Neuronal stem cell (in vitro differentiated cells): ENCODE measurements at regions not wholly inside any gene's neighbourhood (a gene's known extent, or its start where the extent isn't known, plus 50 kb on each side); places are given as distances from the start of the nearest gene placed in this dataset.

Experiments used
- DNase-seq: peaks from one replicate; pipeline ENCODE4 v3.0.0-alpha.2; 2013; ENCODE audit warnings: low spot score
- H2AFZ ChIP-seq: one replicate; pipeline ENCODE4 v1.6.1; 2013; ENCODE audit warnings: mild to moderate bottlenecking, low read length, inconsistent platforms
- H2AK5ac ChIP-seq: 2 replicates; pipeline ENCODE4 v1.6.1; 2013; ENCODE audit warnings: low read depth, mild to moderate bottlenecking, inconsistent platforms, low read length, moderate library complexity, mixed read lengths
- H2BK120ac ChIP-seq: 2 replicates; pipeline ENCODE4 v1.6.1; 2013; ENCODE audit warnings: low read depth, mild to moderate bottlenecking, inconsistent platforms, low read length, moderate library complexity, mixed read lengths
- H2BK12ac ChIP-seq: one replicate; pipeline ENCODE4 v1.6.1; 2013; ENCODE audit warnings: low read length, inconsistent platforms
- H2BK15ac ChIP-seq: 2 replicates; pipeline ENCODE4 v1.6.1; 2013; ENCODE audit warnings: mild to moderate bottlenecking, low read length, inconsistent platforms, mixed read lengths
- H2BK5ac ChIP-seq: one replicate; pipeline ENCODE4 v1.6.1; 2013; ENCODE audit warnings: inconsistent platforms, mild to moderate bottlenecking, low read length, moderate library complexity
- H3K14ac ChIP-seq: one replicate; pipeline ENCODE4 v1.6.1; 2013; ENCODE audit warnings: low read length, inconsistent platforms
- H3K18ac ChIP-seq: 2 replicates; pipeline ENCODE4 v1.6.1; 2013; ENCODE audit warnings: low read length, inconsistent platforms
- H3K23ac ChIP-seq: 2 replicates; pipeline ENCODE4 v1.6.1; 2013; ENCODE audit warnings: low read depth, mild to moderate bottlenecking, mixed read lengths, low read length, inconsistent platforms; ENCODE audit not compliant: poor library complexity
- H3K27ac ChIP-seq: replicated peaks from 3 replicates; pipeline ENCODE4 v1.5.1; 2013; ENCODE audit warnings: low read length, inconsistent platforms
- H3K27me3 ChIP-seq, 3 experiments: 2 replicates each; pipeline ENCODE4 v1.6.1; 2013; ENCODE audit warnings: low read length in 3 of 3, mild to moderate bottlenecking in 2 of 3, inconsistent platforms in 1 of 3, low read depth in 1 of 3, mixed read lengths in 1 of 3, moderate library complexity in 1 of 3; ENCODE audit not compliant: control insufficient read depth in 3 of 3, insufficient read depth in 3 of 3
- H3K36me3 ChIP-seq, 2 donors: replicated peaks in 1 of 2; 2 replicates each; pipeline ENCODE4 v1.6.1; 2013; ENCODE audit warnings: low read length in 2 of 2; ENCODE audit not compliant: control insufficient read depth in 2 of 2, insufficient read depth in 2 of 2
- H3K4ac ChIP-seq: 2 replicates; pipeline ENCODE4 v1.6.1; 2013; ENCODE audit warnings: inconsistent platforms, mild to moderate bottlenecking, low read length, moderate library complexity
- H3K4me1 ChIP-seq, 2 donors: 1 replicate in 1 of 2; 2 replicates in 1 of 2; pipeline ENCODE4 v1.6.1; 2013; ENCODE audit warnings: low read length in 2 of 2, low read depth in 1 of 2; ENCODE audit not compliant: control insufficient read depth in 2 of 2, insufficient read depth in 1 of 2
- H3K4me2 ChIP-seq: one replicate; pipeline ENCODE4 v1.6.1; 2013; ENCODE audit warnings: mild to moderate bottlenecking, low read length, inconsistent platforms; ENCODE audit not compliant: insufficient read depth, poor library complexity, severe bottlenecking
- H3K4me3 ChIP-seq, 2 donors: 2 replicates each; pipeline ENCODE4 v1.5.1; 2013; ENCODE audit warnings: low read length in 2 of 2, mild to moderate bottlenecking in 2 of 2, inconsistent platforms in 1 of 2, moderate library complexity in 1 of 2
- H3K79me1 ChIP-seq: one replicate; pipeline ENCODE4 v1.6.1; 2013; ENCODE audit warnings: low read depth, mild to moderate bottlenecking, inconsistent platforms, low read length, moderate library complexity
- H3K9ac ChIP-seq: one replicate; pipeline ENCODE4 v1.6.1; 2013; ENCODE audit warnings: mild to moderate bottlenecking, low read depth, low read length, inconsistent platforms; ENCODE audit not compliant: poor library complexity
- H3K9me3 ChIP-seq, 2 donors: replicated peaks in 1 of 2; 2 replicates each; pipeline versions ENCODE3 to v1.6.1; 2013; ENCODE audit warnings: low read length in 2 of 2, mild to moderate bottlenecking in 2 of 2, inconsistent platforms in 1 of 2, low read depth in 1 of 2, mixed read lengths in 1 of 2, moderate library complexity in 1 of 2; ENCODE audit not compliant: control insufficient read depth in 2 of 2, insufficient read depth in 1 of 2
- H4K8ac ChIP-seq: one replicate; pipeline ENCODE4 v1.6.1; 2013; ENCODE audit warnings: low read depth, mild to moderate bottlenecking, inconsistent platforms, low read length, moderate library complexity
- H4K91ac ChIP-seq: one replicate; pipeline ENCODE4 v1.6.1; 2013; ENCODE audit warnings: low read length, low read depth, mild to moderate bottlenecking, inconsistent platforms; ENCODE audit not compliant: poor library complexity
- WGBS, 2 donors: extraction: QIAGEN DNeasy Blood & Tissue Kit; methylation state at CpG; one replicate each; pipeline ENCODE4 v1.1.7; 2013; ENCODE audit warnings: missing lambda C conversion rate in 2 of 2, mixed read lengths in 1 of 2; ENCODE audit not compliant: insufficient read length in 2 of 2, insufficient replicate concordance in 1 of 2; ENCODE audit errors: extremely low coverage in 2 of 2; 5-methylcytosine and 5-hydroxymethylcytosine counted together

DNA sequence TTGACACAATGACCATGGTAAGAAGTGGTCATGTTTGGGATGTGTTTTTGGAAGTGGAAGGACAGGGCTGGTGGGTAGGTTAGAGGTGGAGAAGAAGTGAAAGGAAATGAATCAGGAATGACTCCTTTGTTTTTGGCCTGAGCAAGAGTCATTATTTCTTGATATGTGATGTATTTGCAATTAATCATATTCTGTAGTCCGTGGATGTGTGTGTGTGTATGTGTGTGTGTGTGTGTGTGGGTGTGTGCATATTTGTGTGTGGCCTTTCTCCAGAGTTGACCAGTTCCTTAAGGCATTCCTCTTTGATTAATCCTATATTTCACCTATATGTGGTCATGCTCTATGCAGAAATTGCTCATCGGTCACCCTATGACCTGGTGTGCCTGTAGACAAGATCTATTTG is 130.7 kb downstream of the UTRN start:
- peaks cover 0 to 4% of the 10 kb centered on the region in 2 donors for H3K4me1 ChIP-seq
- no peak overlapping the region for H3K4ac ChIP-seq
- no CpG with 5 or more reads among the region's 2 CpGs for WGBS, 2 donors
- H2BK5ac ChIP-seq: no peak overlapping the region
- no peak overlapping the region for H2BK120ac ChIP-seq
- no peak overlapping the region for H2BK15ac ChIP-seq
- H3K23ac ChIP-seq: no peak overlapping the region
- no peaks in the 10 kb centered on the region for H3K36me3 ChIP-seq
- no peak overlapping the region for H3K27ac ChIP-seq
- H3K4me3 ChIP-seq: no peak overlapping the region
- no peak for DNase-seq
- H2BK12ac ChIP-seq: no peak overlapping the region
- peaks cover 2% of the 10 kb centered on the region for H3K79me1 ChIP-seq
- no peaks in the 10 kb centered on the region for H3K9me3 ChIP-seq
- H2AK5ac ChIP-seq: no peak overlapping the region
- no peak overlapping the region for H3K9ac ChIP-seq
- no peak overlapping the region for H3K14ac ChIP-seq
- H2AFZ ChIP-seq: no peak overlapping the region
- no peaks in the 10 kb centered on the region for H3K27me3 ChIP-seq
- no peak overlapping the region for H4K8ac ChIP-seq
- no peak overlapping the region for H3K4me2 ChIP-seq
- H4K91ac ChIP-seq: no peak overlapping the region
- no peak overlapping the region for H3K18ac ChIP-seq

DNA sequence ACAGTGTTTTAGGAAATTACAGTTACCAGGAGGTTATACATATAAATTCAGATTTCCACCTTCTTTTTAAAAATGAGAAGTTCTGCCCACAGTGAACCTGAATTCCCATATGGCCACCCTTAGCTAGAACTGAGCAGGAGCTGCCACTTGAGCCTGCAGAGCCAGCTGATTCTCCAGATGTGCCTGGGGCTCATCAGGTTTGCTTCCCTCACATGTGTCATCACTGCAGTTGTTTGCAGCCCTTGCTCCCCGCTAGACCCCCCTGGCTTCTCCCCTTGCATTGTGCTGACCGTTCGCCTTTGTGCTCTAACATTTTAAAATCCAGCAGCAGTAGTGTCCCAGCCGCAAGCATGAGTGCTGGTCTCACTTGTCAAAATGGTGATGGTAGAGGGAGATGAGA is 131.1 kb downstream of the UTRN start:
- no peak overlapping the region for H2AFZ ChIP-seq
- H4K91ac ChIP-seq: no peak overlapping the region
- no peak overlapping the region for H3K18ac ChIP-seq
- no peak overlapping the region for H2AK5ac ChIP-seq
- no peak overlapping the region for H2BK120ac ChIP-seq
- no peak for DNase-seq
- H3K4ac ChIP-seq: no peak overlapping the region
- no peak overlapping the region for H2BK5ac ChIP-seq
- peaks cover 0 to 4% of the 10 kb centered on the region in 2 donors for H3K4me1 ChIP-seq
- H3K27ac ChIP-seq: no peak overlapping the region
- peaks cover 2% of the 10 kb centered on the region for H3K79me1 ChIP-seq
- H2BK12ac ChIP-seq: no peak overlapping the region
- no peak overlapping the region for H3K9ac ChIP-seq
- H3K9me3 ChIP-seq: no peaks in the 10 kb centered on the region
- no peak overlapping the region for H3K4me2 ChIP-seq
- no peak overlapping the region for H4K8ac ChIP-seq
- no peak overlapping the region for H2BK15ac ChIP-seq
- no peaks in the 10 kb centered on the region for H3K27me3 ChIP-seq
- no CpG with 5 or more reads among the region's 4 CpGs for WGBS, 2 donors
- no peaks in the 10 kb centered on the region for H3K36me3 ChIP-seq
- H3K14ac ChIP-seq: no peak overlapping the region
- no peak overlapping the region for H3K4me3 ChIP-seq
- no peak overlapping the region for H3K23ac ChIP-seq

DNA sequence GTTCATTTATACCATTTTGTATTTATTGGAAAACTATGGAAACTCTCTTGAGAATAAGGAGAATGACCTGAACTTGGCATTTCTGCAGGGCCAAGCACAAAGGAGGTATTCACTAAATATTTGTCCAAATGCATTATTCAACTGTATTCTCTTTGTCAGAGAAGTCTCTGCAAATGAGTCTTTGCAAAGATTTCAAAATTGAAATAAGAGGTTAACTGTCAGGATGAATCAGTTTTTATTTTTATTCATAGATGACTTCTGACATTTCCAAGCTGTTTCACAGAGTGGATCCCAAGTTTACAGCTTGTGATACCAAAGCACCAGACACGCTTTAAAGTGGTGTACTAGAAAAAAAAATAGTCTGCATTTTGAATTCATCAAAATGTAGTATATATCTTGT is 131.6 kb downstream of the UTRN start:
- Histone ChIP-seq H3K4me1 (peaks cover 0 to under 1% of the 10 kb centered on the region in 2 donors), H3K27me3 (no peaks in the 10 kb centered on the region), H2BK15ac (no peak overlapping the region), H2BK5ac (no peak overlapping the region), H3K9me3 (no peaks in the 10 kb centered on the region), H3K36me3 (no peaks in the 10 kb centered on the region), H2BK120ac (no peak overlapping the region), H4K91ac (no peak overlapping the region), H3K4me3 (no peak overlapping the region), H3K4me2 (no peak overlapping the region), H4K8ac (no peak overlapping the region), H3K14ac (no peak overlapping the region), H2AFZ (no peak overlapping the region), H3K18ac (no peak overlapping the region), H3K4ac (no peak overlapping the region), H3K79me1 (peaks cover 2% of the 10 kb centered on the region), H3K23ac (no peak overlapping the region), H3K27ac (no peak overlapping the region), H2AK5ac (no peak overlapping the region), H2BK12ac (no peak overlapping the region), H3K9ac (no peak overlapping the region)
- no CpG with 5 or more reads among the region's 1 CpG for WGBS, 2 donors
- no peak for DNase-seq

DNA sequence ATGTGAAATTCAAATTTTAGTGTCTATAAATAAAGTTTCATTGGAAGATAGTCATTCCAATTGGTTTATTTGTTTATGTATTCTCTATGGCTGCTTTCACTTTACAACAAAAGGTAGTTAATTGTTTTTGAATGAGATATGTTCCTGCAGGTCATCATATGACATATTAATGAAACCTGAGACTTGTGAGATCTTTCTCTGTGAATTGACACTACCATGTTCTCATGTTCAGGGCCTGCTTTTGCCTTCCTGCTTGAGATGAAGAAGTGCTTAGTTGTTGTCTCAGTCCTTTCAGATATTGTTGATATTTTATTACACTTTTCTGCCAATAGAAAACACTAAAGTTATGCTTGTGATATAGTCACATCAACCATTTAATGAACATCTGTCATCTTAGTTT is 132.5 kb downstream of the UTRN start:
- Histone ChIP-seq H2AK5ac (no peak overlapping the region), H2BK15ac (no peak overlapping the region), H3K4me3 (no peak overlapping the region), H3K4me1 (no peaks in the 10 kb centered on the region), H3K79me1 (peaks cover 2% of the 10 kb centered on the region), H3K23ac (no peak overlapping the region), H4K91ac (no peak overlapping the region), H3K4ac (no peak overlapping the region), H4K8ac (no peak overlapping the region), H2AFZ (no peak overlapping the region), H2BK12ac (no peak overlapping the region), H3K4me2 (no peak overlapping the region), H2BK120ac (no peak overlapping the region), H3K27ac (no peak overlapping the region), H3K9ac (no peak overlapping the region), H3K36me3 (no peaks in the 10 kb centered on the region), H3K27me3 (no peaks in the 10 kb centered on the region), H2BK5ac (no peak overlapping the region), H3K9me3 (no peaks in the 10 kb centered on the region), H3K18ac (no peak overlapping the region), H3K14ac (no peak overlapping the region)
- DNase-seq: no peak
